ENCODE measurements at regions not wholly inside any gene's neighbourhood (a gene's known extent, or its start where the extent isn't known, plus 50 kb on each side); places are given as distances from the start of the nearest gene placed in this dataset.

DNA sequence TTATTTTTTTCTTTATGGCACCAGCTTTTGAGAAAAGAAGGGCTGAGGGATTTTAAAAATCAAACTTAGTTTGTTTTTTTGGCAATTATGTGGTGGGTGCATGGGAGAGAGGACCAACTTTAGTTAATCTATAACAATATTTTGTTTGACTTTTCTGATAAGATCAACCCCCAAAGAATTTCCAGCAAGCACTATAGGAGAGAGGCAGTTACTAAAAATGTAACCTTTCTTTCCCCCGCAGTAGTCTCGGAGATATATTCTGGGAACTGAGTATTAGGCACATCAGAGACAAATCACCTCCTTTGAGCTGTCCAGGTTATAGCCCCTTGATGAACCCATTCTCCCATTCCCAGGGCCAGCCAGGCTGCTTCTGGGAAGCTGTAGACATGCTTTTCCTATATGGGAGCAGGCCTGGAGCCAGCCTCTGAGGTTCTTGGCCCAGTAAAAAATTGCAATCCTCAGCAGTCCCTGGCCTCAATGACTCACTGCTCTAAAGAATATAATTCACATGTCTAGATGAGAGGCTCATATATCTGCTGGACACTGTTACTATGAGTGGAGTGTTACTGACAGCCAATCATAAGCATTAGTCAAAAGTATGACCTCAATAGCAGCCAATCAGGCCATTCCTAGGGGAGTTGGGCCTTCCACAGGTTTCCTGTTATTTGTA is 138.3 kb upstream of the AGBL1 start:
- DNase-seq (ENCODE audit: low read depth) = no peak

DNA sequence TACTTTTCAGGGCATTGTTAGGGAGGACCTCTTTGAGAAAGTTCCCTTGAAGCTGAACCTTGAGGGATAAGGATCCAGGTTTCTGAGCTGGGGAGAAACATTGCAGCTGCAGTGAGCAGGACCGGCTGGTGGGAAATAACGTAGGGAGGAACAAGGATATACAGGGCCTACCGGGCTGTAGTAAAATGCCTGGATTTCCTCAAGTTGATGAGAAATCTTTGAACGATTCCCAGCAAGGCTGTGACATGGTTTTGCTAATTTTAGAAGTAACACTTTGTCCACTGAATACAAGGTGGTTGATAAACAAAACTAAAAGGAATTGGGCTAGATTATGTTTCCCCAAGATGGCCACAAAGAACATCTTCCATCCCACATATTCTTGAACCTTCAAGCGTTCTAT is 137.0 kb upstream of the AGBL1 start:
- DNase-seq (ENCODE audit: low read depth) = no peak

GRCh38 chr15:85943151-85943550 is 136.5 kb upstream of the AGBL1 start:
- no peak for DNase-seq (ENCODE audit: low read depth)

- no peak for DNase-seq (ENCODE audit: low read depth)
Measured at GRCh38 chr15:85943791-85944190, 135.9 kb upstream of the AGBL1 start.

- no peak for DNase-seq (ENCODE audit: low read depth)
Measured at GRCh38 chr15:85947021-85947420, 132.7 kb upstream of the AGBL1 start.

DNA sequence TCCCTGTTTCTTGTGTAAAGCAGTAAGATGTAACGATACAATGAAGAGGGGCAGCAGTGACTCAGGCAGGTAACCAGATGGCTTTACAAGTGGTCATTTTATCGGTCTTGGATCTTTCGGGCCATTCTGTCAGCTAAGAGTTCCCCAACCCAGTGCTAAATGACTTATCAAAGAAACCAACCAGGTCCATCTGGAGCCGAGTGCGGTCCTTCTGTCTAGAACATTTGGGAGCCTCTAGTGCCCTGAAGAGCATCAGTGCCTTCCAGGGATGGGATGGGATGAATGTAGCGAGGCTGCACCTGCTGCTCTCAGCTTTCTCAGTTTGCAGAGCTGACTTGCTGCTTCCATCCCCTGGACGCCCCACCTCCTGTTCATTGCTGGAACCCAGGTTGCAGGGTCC is 131.7 kb upstream of the AGBL1 start:
- no peak for DNase-seq (ENCODE audit: low read depth)

DNA sequence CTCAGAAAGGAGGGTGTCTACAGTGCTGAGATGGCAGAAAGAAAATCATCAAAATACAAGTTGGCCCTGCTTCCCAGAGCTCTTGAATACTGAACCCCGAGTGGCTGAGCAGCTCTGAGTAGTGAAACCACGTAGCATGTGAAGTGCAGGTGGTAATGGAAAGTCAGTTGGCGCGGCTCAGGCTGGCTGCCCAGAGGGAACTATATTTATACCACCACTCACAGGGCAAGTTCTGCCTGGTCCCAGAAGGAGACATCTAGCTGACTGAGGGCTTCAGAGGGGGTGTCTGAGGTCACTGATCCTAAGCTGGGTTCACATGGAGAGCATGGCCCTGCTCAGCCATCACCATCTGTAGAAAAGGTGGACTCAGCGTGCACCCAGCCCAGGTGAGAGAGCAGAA is 129.6 kb upstream of the AGBL1 start:
- no peak for DNase-seq (ENCODE audit: low read depth)

DNA sequence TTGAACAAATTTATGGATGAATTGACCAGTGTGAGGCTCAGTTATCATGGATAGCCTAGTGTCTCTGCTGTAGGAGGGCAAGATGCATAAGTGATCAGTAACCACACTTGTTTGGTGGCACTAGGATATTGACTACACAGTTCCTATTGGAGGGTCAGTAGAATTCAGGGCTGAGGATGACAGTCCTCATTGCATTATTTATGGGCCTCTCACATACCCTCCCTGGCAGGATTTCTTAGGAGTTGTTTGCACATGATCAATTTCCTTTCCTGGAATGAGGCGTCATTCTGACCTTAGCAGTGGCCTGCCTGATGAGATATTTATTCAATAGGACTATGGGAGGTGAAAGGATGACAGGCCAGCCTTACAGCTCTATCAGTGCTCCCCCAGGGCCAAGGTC is 125.1 kb upstream of the AGBL1 start:
- no peak for DNase-seq (ENCODE audit: low read depth)

DNA sequence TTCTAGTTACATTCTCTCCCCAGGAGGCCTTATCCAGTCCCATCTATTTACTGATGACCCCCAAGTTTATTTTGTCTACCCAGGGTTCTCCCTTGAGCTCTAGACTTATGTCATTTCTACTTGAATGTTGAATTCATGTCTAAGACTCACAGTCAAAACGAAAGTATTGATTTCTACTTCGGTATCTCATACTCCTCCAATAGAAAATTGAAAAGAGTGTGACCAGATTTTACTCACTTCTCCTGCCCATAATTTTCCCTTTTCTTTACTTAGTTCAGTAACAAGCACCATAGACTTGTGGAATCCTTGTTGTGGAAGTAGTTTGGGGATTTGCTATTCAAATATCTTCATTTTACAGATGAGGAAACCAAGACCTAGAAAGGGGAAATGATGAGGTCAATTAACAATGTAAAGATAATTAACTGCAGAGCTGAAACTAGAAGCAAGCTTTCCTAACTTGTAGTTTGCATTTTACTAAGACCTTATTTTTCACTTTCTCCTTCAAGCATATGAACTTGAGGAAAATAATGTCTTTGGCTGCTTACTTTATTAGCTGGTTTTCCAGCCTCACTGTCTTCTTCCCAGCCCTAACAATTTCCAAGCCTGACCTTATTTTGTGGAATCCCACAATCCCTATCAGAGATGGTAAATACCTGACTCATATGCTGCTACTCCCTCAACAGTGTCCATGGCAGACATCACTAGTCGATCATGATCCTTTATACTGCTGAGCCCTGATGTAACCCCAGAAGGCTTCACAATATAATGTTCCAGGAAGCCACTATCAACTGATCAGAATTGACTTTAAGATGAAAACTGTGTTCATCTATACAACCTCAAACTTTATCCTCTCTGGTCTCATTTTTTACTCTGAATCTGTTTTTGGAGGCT is 123.9 kb upstream of the AGBL1 start:
- no peak for DNase-seq (ENCODE audit: low read depth)

DNA sequence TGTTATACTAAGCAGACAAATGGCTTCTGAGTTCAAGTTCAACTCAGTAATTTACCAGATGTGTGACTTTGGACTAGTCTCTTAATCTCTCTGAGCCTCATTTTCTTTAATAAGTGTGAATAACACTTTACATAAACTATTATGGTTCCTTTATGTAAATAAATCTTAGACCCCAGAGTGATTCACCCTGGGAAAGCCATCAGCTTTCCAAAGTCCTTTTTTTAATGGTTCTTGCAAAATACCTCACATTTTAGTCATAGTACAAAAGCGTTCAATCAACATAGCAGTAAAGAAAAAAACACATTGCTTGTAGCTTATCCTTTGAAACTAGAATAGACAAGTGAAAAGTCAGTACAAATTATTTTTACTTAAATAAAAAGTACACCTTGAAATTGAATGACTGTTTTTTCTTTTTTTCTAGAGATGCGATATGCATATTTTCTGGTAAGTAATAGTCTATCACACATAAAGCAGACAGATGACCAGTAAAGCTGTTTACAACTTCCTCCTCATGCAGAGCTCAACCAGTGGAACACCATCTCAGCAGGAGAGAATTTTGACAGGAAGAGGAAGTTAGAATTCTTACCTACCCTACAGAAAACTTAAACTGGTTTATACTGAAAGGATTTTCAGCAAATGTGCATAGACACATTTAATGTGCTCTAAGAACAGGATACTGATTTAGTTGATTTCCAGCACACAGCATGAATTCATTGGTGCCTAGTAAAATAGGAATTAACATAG is 123.0 kb upstream of the AGBL1 start:
- DNase-seq (ENCODE audit: low read depth) = no peak

- no peak for DNase-seq (ENCODE audit: low read depth)
Measured at GRCh38 chr15:85959611-85960010, 120.1 kb upstream of the AGBL1 start.

GRCh38 chr15:85960381-85960780 is 119.3 kb upstream of the AGBL1 start:
- DNase-seq (ENCODE audit: low read depth) = no peak

- no peak for DNase-seq (ENCODE audit: low read depth)
Measured at GRCh38 chr15:85961821-85962220, 117.8 kb upstream of the AGBL1 start.

DNA sequence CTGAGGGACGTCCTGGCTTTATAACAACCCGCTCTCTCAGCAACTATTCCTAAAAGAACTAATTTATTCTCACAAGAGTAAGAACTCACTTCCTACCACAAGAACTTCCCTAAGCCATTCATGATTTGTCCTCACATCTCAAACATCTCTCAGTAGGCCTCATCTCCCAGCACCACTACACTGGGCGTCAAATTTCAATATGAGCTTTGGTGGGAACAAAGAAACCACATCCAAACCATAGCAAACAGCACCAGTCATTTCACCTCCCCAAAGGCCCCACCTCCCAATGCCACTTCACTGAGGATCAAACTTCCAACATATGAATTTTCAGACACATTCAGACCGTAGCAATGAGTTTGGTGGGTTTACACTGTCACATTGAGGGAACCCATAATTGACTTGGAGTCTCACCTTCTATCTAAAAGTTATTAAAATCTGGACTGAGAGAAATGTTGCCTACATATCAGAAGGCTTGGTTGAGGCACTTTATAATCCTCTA is 116.4 kb upstream of the AGBL1 start:
- no peak for DNase-seq (ENCODE audit: low read depth)

- DNase-seq (ENCODE audit: low read depth) = no peak
Measured at GRCh38 chr15:85964471-85964870, 115.2 kb upstream of the AGBL1 start.

GRCh38 chr15:85967553-85967952 is 112.1 kb upstream of the AGBL1 start:
- no peak for DNase-seq (ENCODE audit: low read depth)

GRCh38 chr15:85972805-85973540 is 106.7 kb upstream of the AGBL1 start:
- no peak for DNase-seq (ENCODE audit: low read depth)

DNA sequence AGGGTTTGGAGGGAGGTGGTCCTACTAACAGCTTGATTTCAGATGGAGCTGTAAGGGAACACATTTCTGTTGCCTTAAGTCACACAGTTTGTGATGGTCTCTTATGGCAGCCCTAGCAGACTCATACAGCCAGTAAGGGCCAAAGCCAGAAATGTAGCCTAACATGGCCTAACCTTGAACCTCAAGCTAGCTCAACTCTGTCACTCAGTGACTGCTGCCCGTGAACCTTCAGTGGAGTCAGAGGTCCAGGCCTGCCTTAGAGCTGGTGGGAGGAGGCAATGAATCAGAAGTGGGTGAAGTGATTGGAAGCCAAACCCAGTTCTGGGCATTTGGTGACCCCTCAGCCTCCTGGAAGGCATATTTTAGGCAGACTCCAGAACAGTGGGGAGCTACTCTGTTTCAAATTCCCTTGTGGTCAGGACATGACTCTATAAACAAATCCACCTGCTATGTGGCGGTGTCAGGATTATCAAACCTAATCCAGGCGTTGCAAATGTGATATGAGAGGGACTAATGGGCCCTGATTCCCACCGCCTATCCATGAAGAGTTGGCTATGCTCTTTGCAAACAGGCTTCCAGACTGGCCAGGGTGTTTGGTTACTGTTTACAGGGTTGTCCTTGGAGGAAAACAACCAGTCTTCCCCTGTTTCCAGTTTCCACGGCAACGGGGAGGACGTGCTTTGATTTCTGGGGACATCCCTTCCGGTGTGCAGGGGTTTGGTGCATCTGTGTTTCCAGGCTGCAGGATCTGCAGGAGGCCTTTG is 105.9 kb upstream of the AGBL1 start:
- no peak for DNase-seq (ENCODE audit: low read depth)

DNA sequence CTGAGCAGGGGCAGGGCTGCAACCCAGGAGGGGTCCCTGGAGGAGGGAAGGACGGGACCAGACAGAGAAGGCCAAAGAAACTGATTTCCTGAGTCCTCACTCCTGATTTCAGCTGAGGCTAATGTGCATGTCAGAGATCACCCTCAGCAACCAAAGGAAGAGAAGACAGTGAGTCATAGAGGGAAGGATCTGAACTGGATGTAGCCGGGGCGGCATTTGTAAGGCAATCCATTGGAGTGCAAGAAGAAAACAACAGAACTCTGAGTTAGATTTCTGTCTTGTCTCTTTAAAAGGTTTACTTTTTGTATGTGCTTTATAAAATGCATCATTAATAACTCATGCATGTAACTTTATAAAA is 105.3 kb upstream of the AGBL1 start:
- no peak for DNase-seq (ENCODE audit: low read depth)

DNA sequence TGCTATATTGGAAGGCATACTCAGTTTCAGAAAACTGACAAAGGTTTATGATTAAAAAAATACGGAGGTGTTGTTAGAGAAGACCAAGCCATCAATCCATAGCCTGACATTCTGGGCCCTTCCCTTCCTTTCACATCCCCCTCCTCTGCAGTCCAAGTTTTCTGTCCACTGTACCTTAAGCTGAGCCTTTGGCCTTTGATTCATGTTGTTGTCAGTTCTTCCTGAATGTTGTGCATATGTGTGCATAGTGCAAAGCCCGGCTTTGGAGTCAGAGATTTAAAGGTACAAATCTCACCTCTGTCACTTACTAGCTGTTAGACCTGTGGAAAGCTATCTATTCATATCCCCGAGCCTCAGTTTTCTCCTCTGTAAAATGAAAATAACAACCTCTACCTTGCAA is 104.9 kb upstream of the AGBL1 start:
- DNase-seq (ENCODE audit: low read depth) = no peak

DNA sequence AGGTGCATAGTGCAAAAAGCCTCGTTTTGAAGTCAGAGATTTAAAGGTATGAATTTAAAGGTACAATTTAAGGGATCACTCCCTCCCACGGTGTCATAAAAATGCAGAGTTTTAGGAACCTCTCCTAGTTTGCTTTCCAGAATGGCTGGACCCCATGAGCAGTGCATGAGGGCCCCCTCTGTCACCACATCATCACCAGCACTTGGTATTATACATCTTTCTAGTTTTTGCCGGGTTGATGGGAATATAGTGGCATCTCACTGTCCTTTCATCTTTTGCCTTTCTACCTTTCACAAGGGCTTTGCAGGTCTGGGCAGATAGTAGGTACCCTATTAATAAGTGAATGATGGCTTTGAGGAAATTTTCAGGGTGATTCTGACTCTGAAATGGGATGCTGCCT is 103.6 kb upstream of the AGBL1 start:
- DNase-seq (ENCODE audit: low read depth) = no peak

All from stimulated activated CD8-positive, alpha-beta memory T cell treated with anti-CD3 and anti-CD28 coated beads, Interleukin-4, amount 100 ng/mL, for 24 hours (primary cell).